ENCODE measurements at regions not wholly inside any gene's neighbourhood (a gene's known extent, or its start where the extent isn't known, plus 50 kb on each side); places are given as distances from the start of the nearest gene placed in this dataset.

DNA sequence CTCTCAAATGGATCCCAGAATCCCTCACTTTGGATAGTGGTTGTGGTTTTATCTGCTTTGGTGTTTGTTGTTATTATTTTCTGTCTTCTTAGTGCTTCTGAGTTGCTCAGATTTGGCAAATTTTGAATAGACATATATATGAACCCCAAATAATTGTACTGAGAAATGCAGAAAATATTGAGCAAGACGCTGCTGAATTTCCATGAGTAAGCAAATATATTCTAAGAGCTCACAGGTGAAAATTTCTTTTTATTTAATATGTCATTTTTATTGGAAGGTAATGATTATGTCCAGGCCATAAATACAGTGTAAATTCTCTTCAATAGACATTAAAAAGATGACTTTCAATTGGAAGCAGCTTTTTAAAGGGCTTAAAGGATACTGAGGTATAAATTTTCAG lies 152.1 kb downstream of the FAT3 start:
- TF ChIP-seq, protein P1, sequence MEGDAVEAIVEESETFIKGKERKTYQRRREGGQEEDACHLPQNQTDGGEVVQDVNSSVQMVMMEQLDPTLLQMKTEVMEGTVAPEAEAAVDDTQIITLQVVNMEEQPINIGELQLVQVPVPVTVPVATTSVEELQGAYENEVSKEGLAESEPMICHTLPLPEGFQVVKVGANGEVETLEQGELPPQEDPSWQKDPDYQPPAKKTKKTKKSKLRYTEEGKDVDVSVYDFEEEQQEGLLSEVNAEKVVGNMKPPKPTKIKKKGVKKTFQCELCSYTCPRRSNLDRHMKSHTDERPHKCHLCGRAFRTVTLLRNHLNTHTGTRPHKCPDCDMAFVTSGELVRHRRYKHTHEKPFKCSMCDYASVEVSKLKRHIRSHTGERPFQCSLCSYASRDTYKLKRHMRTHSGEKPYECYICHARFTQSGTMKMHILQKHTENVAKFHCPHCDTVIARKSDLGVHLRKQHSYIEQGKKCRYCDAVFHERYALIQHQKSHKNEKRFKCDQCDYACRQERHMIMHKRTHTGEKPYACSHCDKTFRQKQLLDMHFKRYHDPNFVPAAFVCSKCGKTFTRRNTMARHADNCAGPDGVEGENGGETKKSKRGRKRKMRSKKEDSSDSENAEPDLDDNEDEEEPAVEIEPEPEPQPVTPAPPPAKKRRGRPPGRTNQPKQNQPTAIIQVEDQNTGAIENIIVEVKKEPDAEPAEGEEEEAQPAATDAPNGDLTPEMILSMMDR (IDR thresholded peaks at IDR 0.05; ENCODE audit: low read depth, low read length, missing control alignments): no peak
- DNase-seq (ENCODE audit: low read depth): no peak
- H3K4me3 ChIP-seq (ENCODE audit: low read depth, low read length): no peak overlapping the region

DNA sequence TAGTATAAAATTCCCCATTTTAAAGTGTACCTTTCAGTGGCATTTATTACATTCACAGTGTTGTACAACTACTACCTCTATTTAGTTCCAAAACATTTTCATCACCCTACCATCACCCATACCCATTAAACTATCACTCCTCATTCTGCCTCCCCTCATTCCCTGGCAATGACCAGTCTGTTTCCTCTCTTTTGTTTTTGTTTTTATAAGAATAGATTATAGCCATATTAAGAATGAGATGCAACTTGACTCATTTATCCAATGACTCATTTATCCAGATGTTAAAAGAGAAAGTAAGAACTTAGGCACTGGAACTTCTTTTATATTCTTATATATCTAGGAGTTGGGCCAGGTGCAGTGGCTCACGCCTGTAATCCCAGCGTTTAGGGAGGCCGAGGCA lies 156.3 kb downstream of the FAT3 start:
- no peak for DNase-seq (ENCODE audit: low read depth)
- TF ChIP-seq, protein P1 (IDR thresholded peaks at IDR 0.05; ENCODE audit: low read depth, low read length, missing control alignments): no peak
- H3K4me3 ChIP-seq (ENCODE audit: low read depth, low read length): no peak overlapping the region

DNA sequence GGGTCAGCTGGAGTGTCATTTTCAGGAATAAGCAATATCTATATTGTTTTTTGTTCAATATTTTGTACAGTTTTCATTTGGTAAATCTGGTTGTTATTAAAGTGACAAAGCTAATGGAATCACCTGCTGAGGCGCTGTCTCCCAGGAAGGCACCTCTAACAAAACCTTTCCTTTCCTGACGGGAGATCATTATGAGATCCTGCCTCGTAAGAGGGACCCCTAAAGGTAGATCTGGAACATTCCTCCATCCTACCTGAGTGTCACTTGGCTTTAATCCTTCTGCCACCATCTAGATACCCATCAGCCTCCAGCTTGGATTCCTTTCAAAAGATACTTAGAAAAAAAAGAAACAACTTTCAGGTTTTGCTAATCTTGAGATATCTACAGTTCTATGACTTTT lies 157.7 kb downstream of the FAT3 start:
- no peak for DNase-seq (ENCODE audit: low read depth)
- TF ChIP-seq, protein P1 (IDR thresholded peaks at IDR 0.05; ENCODE audit: low read depth, low read length, missing control alignments): no peak
- H3K4me3 ChIP-seq (ENCODE audit: low read depth, low read length): no peak overlapping the region

DNA sequence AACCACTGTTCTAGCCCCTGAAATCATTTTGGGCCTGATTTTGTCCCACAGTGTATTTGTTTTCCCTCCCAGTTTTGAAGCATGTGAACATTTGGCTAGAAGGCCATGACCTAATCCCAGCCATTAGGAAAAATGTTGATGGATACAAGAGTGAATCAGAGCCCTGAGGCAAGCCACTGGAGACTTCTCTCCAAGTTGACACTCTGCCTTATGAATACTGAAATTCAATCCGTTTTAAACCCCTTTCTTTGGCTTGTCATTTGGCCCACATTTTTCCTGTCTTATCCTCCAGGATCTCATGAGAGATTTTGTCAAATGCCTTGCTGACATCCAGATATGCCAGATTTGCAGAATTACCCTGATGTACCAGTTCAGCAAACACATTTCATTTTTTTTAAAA lies 158.8 kb downstream of the FAT3 start:
- TF ChIP-seq, protein P1 (IDR thresholded peaks at IDR 0.05; ENCODE audit: low read depth, low read length, missing control alignments): no peak
- H3K4me3 ChIP-seq (ENCODE audit: low read depth, low read length): no peak overlapping the region
- no peak for DNase-seq (ENCODE audit: low read depth)

DNA sequence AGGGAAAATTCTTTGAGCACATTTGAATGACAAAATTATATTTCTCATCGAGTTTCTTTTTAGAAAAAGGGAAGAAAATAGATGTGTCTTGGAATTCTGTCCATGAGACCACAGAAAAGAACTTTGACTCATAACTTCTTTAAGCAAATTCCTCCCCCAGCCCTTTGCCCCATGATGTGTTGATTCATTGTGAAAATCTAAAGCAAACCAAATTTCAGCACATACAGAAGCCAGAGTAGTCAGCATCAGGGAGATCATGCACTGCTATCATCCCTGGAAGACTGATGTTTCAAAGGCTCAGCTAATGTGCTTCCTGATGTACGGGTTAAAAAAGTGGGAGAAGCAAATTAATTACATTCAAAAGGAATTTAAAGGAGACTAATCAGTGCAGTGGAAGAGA lies 159.7 kb downstream of the FAT3 start:
- no peak for DNase-seq (ENCODE audit: low read depth)
- no peak overlapping the region for H3K4me3 ChIP-seq (ENCODE audit: low read depth, low read length)
- TF ChIP-seq, protein P1 (IDR thresholded peaks at IDR 0.05; ENCODE audit: low read depth, low read length, missing control alignments): no peak

DNA sequence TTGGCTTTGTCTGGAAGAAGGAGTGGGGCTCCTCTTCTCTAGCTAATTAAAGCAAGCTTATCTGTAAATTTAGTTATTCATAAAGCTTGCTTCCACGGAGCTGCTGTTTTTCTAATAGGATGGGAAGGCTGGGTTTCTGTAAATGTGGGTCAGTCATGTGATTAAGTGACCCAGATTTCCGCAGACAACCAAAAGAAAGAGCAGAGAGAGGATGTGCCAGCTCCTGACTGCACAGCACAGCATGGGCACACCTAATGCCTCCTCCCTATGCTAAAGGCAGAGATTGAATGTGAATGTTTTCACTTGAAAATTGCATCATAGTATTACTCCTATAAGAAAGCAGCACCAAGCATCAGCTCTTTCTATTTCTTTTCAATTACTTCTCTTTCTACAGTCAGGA lies 160.2 kb downstream of the FAT3 start:
- TF ChIP-seq, protein P1 (IDR thresholded peaks at IDR 0.05; ENCODE audit: low read depth, low read length, missing control alignments): no peak
- no peak for DNase-seq (ENCODE audit: low read depth)
- H3K4me3 ChIP-seq (ENCODE audit: low read depth, low read length): no peak overlapping the region

DNA sequence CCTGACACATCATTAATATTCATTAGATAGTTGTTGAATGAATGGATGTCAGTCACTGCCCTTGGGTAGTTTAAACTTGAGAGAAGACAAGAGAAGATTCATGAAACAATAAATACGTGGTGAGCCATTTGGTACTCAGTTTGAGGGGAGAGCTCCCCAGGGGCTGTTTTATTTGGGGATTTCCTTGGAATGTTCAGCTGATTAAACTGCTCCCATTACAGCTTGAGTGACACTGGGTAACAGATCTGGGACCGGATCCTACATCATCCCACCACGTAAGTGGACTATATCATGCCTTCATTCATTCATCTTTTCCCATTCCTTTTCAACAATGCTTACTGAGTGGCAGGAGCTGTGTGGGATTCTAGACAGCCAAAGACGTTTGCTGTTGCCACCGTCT lies 162.0 kb downstream of the FAT3 start:
- no peak overlapping the region for H3K4me3 ChIP-seq (ENCODE audit: low read depth, low read length)
- TF ChIP-seq, protein P1 (IDR thresholded peaks at IDR 0.05; ENCODE audit: low read depth, low read length, missing control alignments): no peak
- no peak for DNase-seq (ENCODE audit: low read depth)

Measured in GM12864 (cell line).